ENCODE measurements at regions not wholly inside any gene's neighbourhood (a gene's known extent, or its start where the extent isn't known, plus 50 kb on each side); places are given as distances from the start of the nearest gene placed in this dataset.

- Histone ChIP-seq H3K4me2 (ENCODE audit: low read depth, low read length) (no peak overlapping the region), H3K9me3 (ENCODE audit: control insufficient read depth, insufficient read depth, low read length) (no peaks in the 10 kb centered on the region), H2BK20ac (ENCODE audit: low read depth, low read length) (peak overlapping the region; percentile 38; the same call in 1 of the 2 replicates), H3K4me1 (ENCODE audit: control insufficient read depth, insufficient read depth, low read length) (peaks cover 2% of the 10 kb centered on the region; the same call in 1 of the 2 replicates), H3K9me1 (ENCODE audit: insufficient read depth, low read length) (peaks cover 3% of the 10 kb centered on the region), H3K9ac (ENCODE audit: low read depth, low read length) (no peak overlapping the region), H3K27me3 (ENCODE audit: control insufficient read depth, insufficient read depth, low read length) (no peaks in the 10 kb centered on the region), H4K8ac (ENCODE audit: low read depth in 2 of 2, low read length in 2 of 2) (no peak overlapping the region), H2BK120ac (ENCODE audit: low read depth, low read length) (no peak overlapping the region), H3K79me1 (ENCODE audit: low read depth in 1 of 2, low read length in 2 of 2) (no peaks in the 10 kb centered on the region), H2BK15ac (ENCODE audit: low read depth, low read length) (peak overlapping the region; percentile 15; the same call in 2 of the 3 replicates), H2AFZ (replicated peaks; ENCODE audit: low read length, poor library complexity) (no peak overlapping the region), H4K20me1 (ENCODE audit: insufficient read depth, low read length) (no peaks in the 10 kb centered on the region), H4K5ac (ENCODE audit: low read depth, low read length) (no peak overlapping the region), H2AK5ac (ENCODE audit: low read depth, low read length) (no peak overlapping the region), H3K4me3 (ENCODE audit: insufficient read depth, low read depth, low read length) (no peak overlapping the region), H3K4ac (ENCODE audit: low read depth, low read length) (no peak overlapping the region), H4K91ac (ENCODE audit: insufficient read depth, low read depth, low read length) (no peak overlapping the region), H3K18ac (ENCODE audit: low read depth, low read length) (no peak overlapping the region), H3K14ac (replicated peaks; ENCODE audit: low read depth, low read length) (no peak overlapping the region), H3K56ac (ENCODE audit: extremely low read depth, insufficient read depth, low read length) (no peak overlapping the region), H2BK5ac (ENCODE audit: low read depth, low read length, poor library complexity, severe bottlenecking) (no peak overlapping the region), H3K23ac (ENCODE audit: low read depth, low read length) (no peak overlapping the region), H2AK9ac (replicated peaks; ENCODE audit: low read depth, low read length, poor library complexity) (no peak overlapping the region), H3K36me3 (ENCODE audit: control insufficient read depth, insufficient read depth, low read length) (no peaks in the 10 kb centered on the region), H3K27ac (ENCODE audit: insufficient read depth, low read length) (no peak overlapping the region)
- no peak for DNase-seq
- dilution Hi-C loops (cut with HindIII; ENCODE audit: low sequenced_read_pairs, unreplicated experiment) (no loop called here), in situ Hi-C loops (cut with MboI; ENCODE audit: low sequenced_read_pairs) (no loop called here), intact Hi-C loops (cut with micrococcal nuclease) (no loop called here)
- no CpG with 5 or more reads among the region's 3 CpGs for WGBS, 2 experiments (ENCODE audit: extremely low coverage in 2 of 2, insufficient read length in 1 of 2)
- no peak for ATAC-seq (ENCODE audit: low read depth)
- TF ChIP-seq RFX5 (IDR thresholded peaks at IDR 0.05; ENCODE audit: low read depth, low read length) = no peak
- TF ChIP-seq MAFK (IDR thresholded peaks at IDR 0.05; ENCODE audit: low read depth, low read length) = no peak
- no peak for TF ChIP-seq NFE2L2 (IDR thresholded peaks at IDR 0.05; ENCODE audit: low read depth, low read length)
- TF ChIP-seq SMC3 (IDR thresholded peaks at IDR 0.05; ENCODE audit: low read depth, low read length) = no peak
- no peak for TF ChIP-seq RCOR1 (IDR thresholded peaks at IDR 0.05; ENCODE audit: insufficient replicate concordance, low read length)
- TF ChIP-seq RAD21 (IDR thresholded peaks at IDR 0.05; ENCODE audit: low read length) = no peak
- no peak for TF ChIP-seq CHD1 (IDR thresholded peaks at IDR 0.05; ENCODE audit: low read depth, low read length)
- TF ChIP-seq USF2 (IDR thresholded peaks at IDR 0.05; ENCODE audit: low read depth, low read length) = no peak
- TF ChIP-seq POLR2A (IDR thresholded peaks at IDR 0.05; ENCODE audit: low read depth, low read length) = no peak
- no peak for TF ChIP-seq FOS (IDR thresholded peaks at IDR 0.05; ENCODE audit: low read depth, low read length)
- TF ChIP-seq MXI1 (IDR thresholded peaks at IDR 0.05; ENCODE audit: borderline replicate concordance, low read depth, low read length) = no peak
- no peak for TF ChIP-seq CTCF (conservative IDR thresholded peaks at IDR 0.05; ENCODE audit: low read depth, low read length)
- no peak for TF ChIP-seq BHLHE40 (IDR thresholded peaks at IDR 0.05; ENCODE audit: low read depth, low read length)
- no peak for TF ChIP-seq MAZ (IDR thresholded peaks at IDR 0.05; ENCODE audit: borderline replicate concordance, low read depth, low read length)
- TF ChIP-seq ELK1 (IDR thresholded peaks at IDR 0.05; ENCODE audit: borderline replicate concordance, low read depth, low read length) = no peak
- no peak for TF ChIP-seq CEBPB (IDR thresholded peaks at IDR 0.05; ENCODE audit: low read depth, low read length)
- CTCF ChIA-PET = no interaction called here
- BruUV-seq (replicated peaks) = no TSS peak
- POLR2A ChIA-PET (ENCODE audit: unreplicated experiment) = no interaction called here
These were observed 397.2 kb upstream of the IGFBP3 start for GRCh38 chr7:46318276-46318675.

Measured in IMR-90 (cell line).